EL (cell line): ENCODE measurements at regions not wholly inside any gene's neighbourhood (a gene's known extent, or its start where the extent isn't known, plus 50 kb on each side); places are given as distances from the start of the nearest gene placed in this dataset.

ENCODE experiments used
- DNase-seq: peaks from one replicate; pipeline ENCODE4 v3.0.0-alpha.2; 2016

- DNase-seq = no peak
These were observed 510.1 kb upstream of the PIK3C3 start for GRCh38 chr18:41444943-41445342.

GRCh38 chr18:41436772-41437171 is 518.3 kb upstream of the PIK3C3 start:
- no peak for DNase-seq

GRCh38 chr18:41418598-41418997 is 536.4 kb upstream of the PIK3C3 start:
- DNase-seq = no peak

GRCh38 chr18:41416044-41416443 is 539.0 kb upstream of the PIK3C3 start:
- no peak for DNase-seq

- DNase-seq = no peak
These were observed 545.0 kb upstream of the PIK3C3 start for GRCh38 chr18:41410006-41410405.

- DNase-seq = no peak
These were observed 548.2 kb upstream of the PIK3C3 start for GRCh38 chr18:41406834-41407233.

- no peak for DNase-seq
These were observed 558.2 kb upstream of the PIK3C3 start for GRCh38 chr18:41396861-41397260.

GRCh38 chr18:41396211-41396610 is 558.8 kb upstream of the PIK3C3 start:
- no peak for DNase-seq

- DNase-seq = no peak
These were observed 559.3 kb upstream of the PIK3C3 start for GRCh38 chr18:41395695-41396094.

GRCh38 chr18:41391616-41392595 is 563.1 kb upstream of the PIK3C3 start:
- peak; percentile 0 for DNase-seq

- DNase-seq = no peak
These were observed 564.7 kb upstream of the PIK3C3 start for GRCh38 chr18:41390309-41390708.

GRCh38 chr18:41378598-41378997 is 576.4 kb upstream of the PIK3C3 start:
- no peak for DNase-seq

- DNase-seq = no peak
These were observed 581.4 kb upstream of the PIK3C3 start for GRCh38 chr18:41373612-41374011.

GRCh38 chr18:41372046-41372665 is 582.9 kb upstream of the PIK3C3 start:
- DNase-seq = no peak

GRCh38 chr18:41371156-41372045 is 583.6 kb upstream of the PIK3C3 start:
- DNase-seq = no peak

- DNase-seq = no peak
These were observed 584.3 kb upstream of the PIK3C3 start for GRCh38 chr18:41370740-41371139.

GRCh38 chr18:41357708-41358107 is 597.3 kb upstream of the PIK3C3 start:
- no peak for DNase-seq

- DNase-seq = no peak
These were observed 601.1 kb upstream of the PIK3C3 start for GRCh38 chr18:41353777-41354528.

- DNase-seq = no peak
These were observed 603.6 kb upstream of the PIK3C3 start for GRCh38 chr18:41351430-41351829.

- no peak for DNase-seq
These were observed 608.0 kb upstream of the PIK3C3 start for GRCh38 chr18:41347057-41347456.

GRCh38 chr18:41343808-41344207 is 611.2 kb upstream of the PIK3C3 start:
- DNase-seq = no peak

GRCh38 chr18:41338341-41338740 is 616.7 kb upstream of the PIK3C3 start:
- DNase-seq = no peak
